ENCODE measurements at regions not wholly inside any gene's neighbourhood (a gene's known extent, or its start where the extent isn't known, plus 50 kb on each side); places are given as distances from the start of the nearest gene placed in this dataset.

DNA sequence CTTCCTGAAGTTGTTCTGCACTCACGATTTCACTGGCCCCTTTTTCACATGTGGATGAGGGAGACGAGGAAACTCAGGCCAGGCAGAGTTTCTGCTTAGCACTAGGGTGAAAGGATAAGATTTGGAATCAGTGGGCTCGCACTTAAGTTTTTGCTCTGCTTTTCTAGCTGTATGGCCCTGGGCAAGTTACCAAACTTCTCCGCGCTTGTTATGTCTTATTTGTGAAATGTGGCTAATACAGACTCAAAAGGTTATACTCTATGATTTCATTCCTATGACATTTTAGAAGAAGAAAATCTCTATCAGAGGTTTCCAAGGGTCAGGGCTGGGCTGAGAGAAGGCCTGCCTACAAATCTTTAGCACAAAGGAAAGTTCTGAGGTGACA lies 191.9 kb upstream of the LRIG1 start:
- no peak for DNase-seq

DNA sequence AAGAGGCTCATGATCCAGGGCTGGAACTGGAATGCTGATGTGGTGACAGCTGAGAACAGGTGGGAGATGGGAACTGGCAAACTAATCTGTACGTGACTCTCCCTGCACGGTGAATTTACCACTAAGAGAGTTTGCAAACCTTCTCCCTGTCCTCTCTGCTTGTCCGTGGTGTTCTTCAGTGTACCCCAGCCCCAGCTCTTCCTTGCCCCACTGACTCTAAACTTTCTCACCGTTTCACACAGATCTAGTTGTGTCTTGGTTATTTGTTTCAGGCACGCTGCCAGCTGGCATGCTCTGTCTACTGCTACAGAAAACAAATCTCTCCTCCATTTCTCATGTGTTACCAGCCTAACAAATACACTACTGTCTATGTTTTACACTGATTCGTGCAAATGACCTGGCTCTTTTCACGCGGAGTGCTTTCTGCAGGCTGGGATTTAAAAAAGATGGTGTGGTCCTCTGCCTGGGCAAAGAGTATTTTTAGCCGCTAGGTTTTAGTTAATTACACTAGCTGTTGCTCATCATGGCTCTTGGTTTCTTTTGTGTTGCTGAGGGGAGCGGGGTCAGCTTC lies 192.7 kb upstream of the LRIG1 start:
- no peak for DNase-seq

DNA sequence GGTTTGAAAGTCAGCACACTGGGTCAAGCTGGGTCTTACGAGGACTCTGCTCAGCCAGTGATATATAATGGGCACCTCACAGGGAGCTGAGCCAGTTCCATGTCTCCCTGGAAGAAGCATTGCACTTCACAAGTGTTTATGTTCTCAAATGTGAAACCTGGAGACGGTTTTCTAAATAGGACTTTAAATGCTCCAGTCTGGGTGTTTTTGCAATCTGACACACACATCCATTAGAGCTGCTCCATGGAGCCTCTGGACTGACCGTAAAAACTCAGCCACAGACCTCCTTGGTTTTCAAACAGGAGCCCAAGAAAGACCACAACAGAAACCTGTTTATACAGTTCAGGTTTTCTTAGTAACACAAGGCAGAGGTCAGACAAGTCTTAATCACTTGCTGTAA lies 201.3 kb upstream of the LRIG1 start:
- no peak for DNase-seq

GRCh38 chr3:66703501-66703900 lies 202.7 kb upstream of the LRIG1 start:
- no peak for DNase-seq

- DNase-seq: no peak
These were observed 204.3 kb upstream of the LRIG1 start for GRCh38 chr3:66705076-66705475.

- no peak for DNase-seq
These were observed 206.1 kb upstream of the LRIG1 start for GRCh38 chr3:66706890-66707289.

DNA sequence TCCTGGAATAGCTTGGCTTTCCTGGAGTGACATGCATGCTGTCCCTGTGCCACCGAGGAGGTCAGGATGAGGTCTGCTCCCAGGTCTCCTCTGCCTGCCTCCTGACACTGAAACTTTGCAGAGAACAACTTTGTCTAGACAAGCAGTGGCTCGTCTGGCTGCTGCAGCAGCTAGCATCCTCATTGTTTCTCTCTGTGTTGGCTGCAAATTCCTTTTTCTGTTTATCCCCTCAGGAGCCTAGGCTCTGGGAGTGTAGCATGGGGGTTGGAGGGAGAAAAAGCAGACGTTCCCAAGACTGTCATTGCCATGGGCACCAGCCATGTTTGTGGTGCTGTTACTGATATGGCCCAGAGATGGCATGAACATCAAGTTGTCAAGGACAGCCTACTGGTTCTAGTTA lies 208.7 kb upstream of the LRIG1 start:
- DNase-seq: no peak

DNA sequence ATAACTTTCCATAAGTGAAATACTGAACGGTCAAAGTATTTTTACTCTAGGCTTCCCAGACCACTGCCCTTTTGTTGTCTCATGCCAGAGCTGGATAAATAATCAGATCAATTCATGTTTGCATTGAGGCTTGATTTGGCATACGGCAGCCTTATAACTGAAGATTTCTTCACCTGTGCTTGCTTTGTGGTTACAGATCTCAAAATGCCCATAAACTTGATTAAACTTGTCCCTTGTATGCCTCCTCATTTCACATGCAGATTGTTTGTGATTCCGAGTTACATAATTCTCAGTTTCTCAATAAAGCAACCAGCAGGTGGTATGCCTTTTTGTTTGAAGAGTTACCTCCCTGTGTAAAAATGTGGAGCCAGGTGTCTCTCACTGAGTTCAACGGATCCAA lies 211.4 kb upstream of the LRIG1 start:
- no peak for DNase-seq

- no peak for DNase-seq
These were observed 213.1 kb upstream of the LRIG1 start for GRCh38 chr3:66713921-66714320.

DNA sequence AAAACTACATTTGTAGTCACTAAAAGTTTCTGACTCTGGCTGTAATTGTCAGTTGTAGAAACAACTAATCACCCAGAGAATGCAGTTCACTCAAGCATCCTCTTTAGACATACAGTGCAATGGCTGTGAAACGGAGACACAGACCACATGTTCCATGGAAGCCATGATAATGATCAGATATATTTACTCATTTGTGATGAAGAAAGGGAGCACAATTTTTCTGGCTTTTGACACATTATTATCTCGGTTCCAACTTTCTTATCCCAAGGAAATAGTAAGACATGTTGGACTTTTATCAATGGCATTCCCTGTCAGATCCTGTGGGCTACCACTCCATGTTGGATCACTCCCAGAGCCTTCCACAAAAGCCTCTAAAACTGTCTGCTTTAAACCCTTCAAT lies 215.0 kb upstream of the LRIG1 start:
- no peak for DNase-seq

DNA sequence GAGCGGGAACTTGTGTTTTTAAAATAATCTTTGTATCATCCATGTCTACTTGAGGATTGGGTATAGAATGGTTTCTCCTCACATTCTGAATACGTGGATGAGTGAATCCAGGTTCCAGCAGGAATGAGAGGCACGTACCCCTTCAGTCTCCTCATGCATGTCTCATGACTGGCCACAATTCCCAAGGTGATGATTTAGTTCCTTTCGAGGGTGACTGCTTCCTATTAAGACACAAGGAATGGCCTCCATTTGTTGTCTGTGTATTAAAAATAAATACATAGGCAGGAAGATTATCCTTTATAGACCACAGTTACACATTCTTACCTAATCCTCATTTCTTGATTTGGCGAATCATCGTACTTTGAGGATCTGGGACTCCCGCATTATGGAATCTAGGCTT lies 217.0 kb upstream of the LRIG1 start:
- DNase-seq: no peak

- DNase-seq: no peak
These were observed 219.1 kb upstream of the LRIG1 start for GRCh38 chr3:66719796-66720356.

DNA sequence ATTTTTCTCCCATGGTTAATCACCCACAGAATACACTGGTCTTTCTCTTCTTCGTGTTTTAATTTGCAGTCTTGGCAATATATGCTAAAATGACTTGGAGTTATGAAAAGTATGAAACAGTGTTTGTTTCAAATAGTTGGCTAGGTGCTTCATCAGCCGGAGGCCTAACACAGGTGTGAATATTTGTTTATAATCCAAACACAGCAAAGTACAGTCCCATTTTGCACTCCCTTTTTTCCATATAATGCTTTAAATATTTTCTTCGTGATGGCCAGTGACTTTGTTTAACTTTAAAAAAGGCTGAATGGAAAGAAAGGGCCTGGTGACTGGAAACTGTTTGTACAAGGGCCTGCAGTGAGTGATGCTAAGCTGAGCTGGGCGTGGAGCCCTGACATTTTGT lies 219.7 kb upstream of the LRIG1 start:
- DNase-seq: no peak

GRCh38 chr3:66722675-66723074 lies 221.9 kb upstream of the LRIG1 start:
- DNase-seq: no peak

DNA sequence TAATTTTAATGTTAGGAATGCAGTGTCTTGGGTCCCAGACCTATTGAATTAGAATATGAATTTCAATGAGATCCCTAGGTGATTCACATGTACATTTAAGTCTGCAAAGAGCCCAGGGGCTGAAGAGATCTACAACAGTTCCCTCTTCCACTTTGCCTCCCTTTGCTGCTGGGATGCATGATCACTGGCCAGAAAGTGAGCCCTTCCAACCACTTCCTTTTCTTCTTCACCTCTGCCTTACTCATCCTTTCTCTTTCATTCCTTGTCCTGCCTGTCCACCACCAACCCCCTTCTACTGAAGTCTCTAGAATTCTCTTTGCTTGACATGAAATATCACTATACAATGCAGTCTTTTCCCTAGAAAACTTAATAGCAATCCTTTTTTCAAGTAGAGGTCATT lies 222.4 kb upstream of the LRIG1 start:
- no peak for DNase-seq

DNA sequence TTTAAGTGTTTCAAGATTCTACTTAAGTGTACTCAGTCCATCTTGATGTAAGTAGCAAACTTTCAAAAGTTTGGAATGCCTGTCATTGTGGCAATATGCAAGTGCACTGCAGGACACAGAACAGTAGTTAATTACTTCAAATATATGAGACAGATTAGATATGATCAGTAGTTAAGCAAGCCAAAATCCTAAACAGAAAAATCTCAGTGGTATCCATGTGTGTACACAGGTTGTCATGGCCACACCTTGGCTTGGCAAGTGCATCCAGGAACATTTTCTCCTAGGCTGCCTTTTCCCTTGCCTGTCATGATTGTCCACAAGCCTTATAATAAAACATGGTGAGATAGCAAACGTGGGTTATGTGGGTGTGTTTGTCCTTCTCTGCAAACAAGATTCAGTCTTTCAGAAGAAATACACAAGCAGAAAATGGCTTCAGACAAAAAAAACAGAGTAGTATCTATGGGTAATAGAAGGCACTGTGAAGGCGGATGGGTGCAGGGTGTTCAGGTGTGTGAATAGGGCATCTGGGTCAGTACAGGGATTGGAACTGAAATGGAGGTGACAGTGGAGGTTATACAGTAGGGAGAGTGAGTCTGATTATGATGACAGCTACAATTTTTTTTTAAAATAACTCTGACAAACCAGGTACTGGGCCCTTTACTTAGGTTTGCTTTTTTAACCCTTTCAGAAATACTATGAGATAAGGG lies 229.0 kb upstream of the LRIG1 start:
- DNase-seq: no peak

GRCh38 chr3:66738625-66739365 lies 238.0 kb upstream of the LRIG1 start:
- DNase-seq: no peak

GRCh38 chr3:66740260-66740659 lies 239.4 kb upstream of the LRIG1 start:
- no peak for DNase-seq

- DNase-seq: no peak
These were observed 243.7 kb upstream of the LRIG1 start for GRCh38 chr3:66744521-66744920.

DNA sequence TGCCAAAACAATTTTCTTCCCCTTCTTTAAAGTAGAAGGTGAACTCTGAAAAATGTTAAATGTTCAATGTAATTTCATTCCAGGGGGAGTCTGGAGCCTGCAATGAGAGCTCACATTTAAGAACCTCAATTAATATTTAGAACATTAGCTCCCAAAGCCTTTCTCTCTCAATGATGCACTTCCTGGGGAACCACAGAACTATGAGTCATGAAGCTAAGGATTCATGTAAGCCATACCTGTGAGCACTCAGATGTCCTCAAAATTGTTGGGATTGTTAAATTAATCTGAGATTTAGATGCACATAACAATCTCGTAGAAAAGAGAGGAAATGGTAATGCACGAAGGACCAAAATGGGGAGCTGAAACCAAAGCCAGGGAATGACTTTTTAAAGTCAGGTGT lies 244.2 kb upstream of the LRIG1 start:
- DNase-seq: no peak

DNA sequence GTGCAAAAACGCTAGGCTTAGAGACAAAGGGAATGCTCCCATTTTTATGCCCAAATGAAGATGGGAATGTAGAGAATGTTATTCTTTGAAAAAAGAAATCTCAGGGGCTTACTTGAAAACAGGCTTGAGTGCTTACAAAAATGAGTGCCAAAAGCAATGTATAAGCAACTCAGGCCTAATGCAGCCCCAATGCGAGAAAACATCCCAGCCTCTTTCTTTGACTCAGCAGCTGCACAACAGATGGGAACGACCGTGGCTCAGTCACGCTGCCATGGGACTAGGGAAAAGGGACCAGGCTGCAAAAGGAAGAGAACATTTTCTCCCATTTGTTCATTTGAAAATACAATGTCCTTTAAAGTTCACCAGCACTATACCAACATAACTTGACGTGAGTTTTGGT lies 246.4 kb upstream of the LRIG1 start:
- no peak for DNase-seq

DNA sequence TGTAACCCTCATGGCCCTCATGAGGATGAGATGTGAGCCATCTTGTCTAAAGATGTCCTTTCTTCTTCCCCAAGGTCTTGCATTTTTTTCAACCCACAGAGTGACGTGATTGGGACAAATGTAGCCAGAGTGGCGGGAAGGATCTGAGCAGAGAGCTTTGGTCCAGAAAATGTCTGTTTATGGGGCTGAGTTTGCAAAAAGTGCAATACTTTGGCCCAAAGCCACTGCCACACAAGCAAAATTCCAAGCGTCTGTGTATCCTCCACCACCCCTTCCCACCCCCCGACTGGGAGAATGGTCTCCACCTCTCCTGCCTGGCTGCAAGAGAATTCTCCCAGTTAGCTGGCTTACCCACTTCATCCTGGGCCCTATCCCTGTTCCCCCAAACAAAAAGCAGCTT lies 246.9 kb upstream of the LRIG1 start:
- DNase-seq: no peak

- DNase-seq: no peak
These were observed 247.5 kb upstream of the LRIG1 start for GRCh38 chr3:66748175-66748876.

- DNase-seq: no peak
These were observed 246.3 kb upstream of the KBTBD8 start for GRCh38 chr3:66751842-66752241.
